Astrocyte (in vitro differentiated cells and primary cell): ENCODE measurements at regions not wholly inside any gene's neighbourhood (a gene's known extent, or its start where the extent isn't known, plus 50 kb on each side); places are given as distances from the start of the nearest gene placed in this dataset.

Experiments
- CTCF ChIP-seq: IDR thresholded peaks from 2 replicates; pipeline ENCODE4 v1.5.1; 2011; ENCODE audit warnings: low read depth, mild to moderate bottlenecking, inconsistent platforms, low read length, moderate library complexity; ENCODE audit not compliant: insufficient read depth
- EZH2 ChIP-seq: IDR thresholded peaks from 2 replicates; pipeline ENCODE4 v1.6.1; 2012; ENCODE audit warnings: mild to moderate bottlenecking, low read length, inconsistent platforms; ENCODE audit not compliant: insufficient read depth

GRCh38 chr5:126093718-126094117 lies 329.5 kb upstream of the GRAMD2B start:
- TF ChIP-seq EZH2 (no peak), CTCF (no peak)
